Middle frontal gyrus (tissue), 1 donor: ENCODE measurements at regions not wholly inside any gene's neighbourhood (a gene's known extent, or its start where the extent isn't known, plus 50 kb on each side); places are given as distances from the start of the nearest gene placed in this dataset.
"Not testable (repeated sequence)": the region's sequence is repeated elsewhere in the genome, so short reads cannot be mapped to it uniquely, and the experiment has no call there.

Experiments
- DNase-seq: peaks from one replicate; pipeline ENCODE4 v3.0.0-alpha.2; 2015; ENCODE audit warnings: low spot score; ENCODE audit errors: extremely low spot score

DNA sequence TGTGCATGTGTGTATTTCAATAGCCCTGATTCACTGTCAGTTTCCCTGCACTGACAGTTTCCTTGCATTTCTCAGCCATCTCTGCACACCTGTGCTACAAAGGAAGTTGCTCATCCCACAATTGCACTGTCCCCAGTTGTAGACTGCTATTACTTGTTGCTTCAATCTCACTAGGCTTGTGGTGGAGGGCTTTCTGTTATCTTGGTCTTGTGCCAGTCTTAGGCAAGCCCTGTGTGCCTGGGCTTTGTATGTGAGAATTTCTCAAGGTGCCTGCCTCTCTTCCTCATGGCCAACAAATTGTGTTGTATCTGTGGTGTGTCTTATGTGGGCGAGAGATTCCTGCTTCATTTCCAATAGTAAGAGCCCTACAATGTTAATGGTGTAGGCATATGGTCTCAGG, 467.4 kb downstream of the GRIA2 start:
- no peak for DNase-seq

DNA sequence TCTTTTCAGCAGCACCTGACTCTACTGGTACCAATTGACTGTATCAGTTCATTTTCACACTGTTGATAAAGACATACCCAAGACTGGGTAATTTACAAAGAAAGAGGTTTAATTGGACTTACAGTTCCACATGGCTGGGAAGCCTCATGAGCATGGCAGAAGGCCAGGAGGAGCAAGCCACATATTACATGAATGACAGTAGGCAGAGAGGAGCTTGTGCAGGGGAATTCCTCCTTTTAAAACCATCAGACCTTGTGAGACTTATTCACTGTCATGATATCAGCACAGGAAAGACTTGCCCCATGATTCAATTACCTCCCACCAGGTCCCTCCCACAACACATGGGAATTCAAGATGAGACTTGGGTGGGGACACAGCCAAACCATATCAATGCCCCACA, 458.8 kb downstream of the GRIA2 start:
- not testable (repeated sequence) for DNase-seq

DNA sequence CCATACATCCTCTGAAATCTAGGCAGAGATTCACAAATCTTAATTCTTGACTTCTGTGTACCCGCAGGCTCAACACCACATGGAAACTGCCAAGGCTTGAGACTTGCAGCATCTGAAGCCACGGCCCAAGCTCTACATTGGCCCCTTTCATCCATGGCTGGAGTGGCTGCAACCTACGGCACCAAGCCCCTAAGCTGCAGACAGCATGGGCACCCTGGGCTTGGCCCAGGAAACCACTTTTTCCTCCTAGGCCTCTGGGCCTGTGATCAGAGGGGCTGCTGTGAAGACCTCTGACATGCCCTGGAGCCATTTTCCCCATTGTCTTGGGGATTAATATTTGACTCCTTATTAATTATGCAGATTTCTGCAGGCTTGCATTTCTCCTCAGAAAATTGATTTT, 457.9 kb downstream of the GRIA2 start:
- DNase-seq, result no peak

DNA sequence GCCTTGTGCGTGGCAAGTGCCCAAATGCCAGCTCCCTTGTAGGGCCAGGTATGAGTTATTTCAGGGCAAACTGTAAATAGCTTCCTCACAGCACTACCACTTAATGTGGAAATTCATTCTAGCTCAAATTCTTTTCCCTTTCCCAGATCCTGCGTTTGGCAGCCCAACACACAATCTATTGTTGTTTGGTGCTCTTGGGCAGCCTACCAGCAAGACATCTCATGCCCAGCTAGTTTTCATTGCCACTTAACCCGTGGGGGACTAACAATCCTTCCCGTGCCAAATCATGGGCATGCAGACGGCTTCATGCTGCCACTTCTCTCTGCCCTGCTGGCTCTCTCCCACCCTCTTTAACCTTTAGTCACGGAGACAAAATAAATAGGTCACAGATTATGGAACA, 454.2 kb downstream of the GRIA2 start:
- DNase-seq, result no peak

DNA sequence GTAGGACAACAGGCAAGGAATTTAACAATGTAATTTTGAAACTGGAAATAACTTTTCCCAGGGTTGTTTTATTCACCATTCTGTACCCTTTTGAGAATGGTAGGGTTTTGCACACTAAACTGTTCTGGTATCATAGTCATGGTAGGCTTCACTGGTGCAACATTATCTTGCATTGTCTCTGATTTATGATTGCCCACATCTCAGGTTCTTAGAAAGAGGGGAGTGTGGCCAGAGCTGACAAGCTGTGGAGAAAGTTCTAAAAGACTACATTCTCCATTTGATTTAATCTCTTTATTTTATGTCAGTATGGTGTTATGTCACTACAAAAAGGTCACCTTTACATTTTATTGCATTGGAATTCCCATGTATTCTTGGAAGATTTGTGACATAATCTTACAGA, 447.3 kb downstream of the GRIA2 start:
- DNase-seq, result no peak

DNA sequence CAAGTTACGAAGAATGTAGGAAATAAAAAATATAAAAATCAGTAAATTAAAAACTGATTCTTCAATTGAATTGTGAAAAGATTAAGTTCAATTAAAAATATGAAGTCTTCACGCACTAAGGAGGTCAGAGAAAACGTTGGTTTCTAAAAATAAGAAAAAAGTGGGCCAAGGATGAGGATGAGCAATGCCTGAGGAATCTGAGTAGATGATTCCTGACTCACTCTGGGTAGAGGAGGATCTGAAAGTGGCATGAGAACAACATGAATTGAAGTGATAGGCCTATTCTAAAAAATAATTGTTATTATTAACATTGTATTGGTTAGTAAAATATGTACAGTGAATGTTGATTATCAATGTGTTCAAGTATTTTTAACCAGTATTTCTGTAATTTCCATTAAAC, 444.2 kb downstream of the GRIA2 start:
- no peak for DNase-seq

DNA sequence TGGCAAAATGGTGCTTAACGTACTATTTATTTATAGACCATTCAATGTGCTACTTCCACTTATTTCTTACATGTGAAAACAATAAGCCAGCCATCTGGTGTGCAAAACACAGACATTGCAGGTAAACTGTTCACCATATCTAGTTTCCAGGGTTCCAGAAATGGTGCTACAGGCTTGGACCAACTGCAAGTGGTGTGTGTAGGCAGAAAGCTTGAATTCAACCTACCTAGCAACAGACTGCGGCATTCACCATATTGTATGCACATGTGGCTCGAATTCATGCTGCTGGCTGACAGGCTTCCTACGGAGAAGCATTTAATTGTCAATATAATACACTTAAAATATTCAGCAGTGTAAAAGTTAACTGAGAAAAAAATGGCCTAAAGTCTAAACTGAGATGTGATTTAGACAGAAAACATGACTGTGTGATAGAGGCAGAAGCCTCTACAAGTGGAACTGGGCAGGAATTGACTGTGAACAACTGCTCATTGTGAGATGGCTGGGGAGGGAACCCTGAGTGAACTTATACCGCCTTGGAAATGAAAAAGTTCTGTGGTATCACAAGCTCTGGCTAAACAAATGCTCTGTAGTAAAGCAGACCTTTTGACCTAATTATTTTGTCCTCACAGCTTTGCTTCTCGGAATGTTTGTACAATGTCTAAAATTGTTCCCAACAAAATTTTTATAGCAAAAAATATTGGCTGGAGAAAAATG, 434.7 kb downstream of the GRIA2 start:
- DNase-seq, result peak; percentile 13

DNA sequence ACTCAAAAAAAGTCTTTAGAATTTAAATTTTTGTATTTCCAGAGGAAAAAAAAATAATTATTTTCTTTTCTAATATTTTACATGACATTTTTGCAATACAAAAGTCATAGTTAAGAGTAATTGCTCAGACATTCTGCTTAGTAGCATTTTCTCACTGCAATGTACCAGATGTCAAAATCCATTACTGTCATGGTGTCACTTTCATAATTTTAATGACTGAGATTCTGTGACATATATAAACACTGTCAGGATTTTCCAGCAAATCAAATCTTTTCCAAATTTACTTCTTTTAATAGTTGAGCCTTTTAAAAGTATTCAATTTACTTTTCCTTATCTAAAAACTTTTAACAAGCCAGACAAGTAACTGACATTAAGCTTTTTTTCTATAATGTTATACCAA, 422.7 kb downstream of the GRIA2 start:
- DNase-seq, result no peak

DNA sequence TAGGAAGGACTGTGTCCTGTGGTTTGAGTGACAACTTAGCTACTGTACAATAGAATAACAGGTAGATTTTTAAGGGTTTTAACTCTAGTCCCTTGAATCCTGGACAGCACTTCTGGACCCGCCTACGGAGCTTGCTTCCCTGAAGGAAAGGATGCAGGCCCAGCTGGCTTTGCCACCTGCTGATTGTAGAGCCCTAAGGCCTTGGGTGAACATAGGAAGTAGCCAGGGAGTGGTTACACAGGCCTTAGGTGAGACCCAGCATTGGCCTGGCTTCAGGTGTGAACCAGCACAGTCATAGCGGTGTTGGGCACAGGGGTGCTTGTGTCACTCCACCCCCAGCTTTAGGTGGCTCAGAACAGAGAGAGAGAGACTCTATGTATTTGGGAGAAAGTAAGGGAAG, 413.5 kb downstream of the GRIA2 start:
- no peak for DNase-seq

DNA sequence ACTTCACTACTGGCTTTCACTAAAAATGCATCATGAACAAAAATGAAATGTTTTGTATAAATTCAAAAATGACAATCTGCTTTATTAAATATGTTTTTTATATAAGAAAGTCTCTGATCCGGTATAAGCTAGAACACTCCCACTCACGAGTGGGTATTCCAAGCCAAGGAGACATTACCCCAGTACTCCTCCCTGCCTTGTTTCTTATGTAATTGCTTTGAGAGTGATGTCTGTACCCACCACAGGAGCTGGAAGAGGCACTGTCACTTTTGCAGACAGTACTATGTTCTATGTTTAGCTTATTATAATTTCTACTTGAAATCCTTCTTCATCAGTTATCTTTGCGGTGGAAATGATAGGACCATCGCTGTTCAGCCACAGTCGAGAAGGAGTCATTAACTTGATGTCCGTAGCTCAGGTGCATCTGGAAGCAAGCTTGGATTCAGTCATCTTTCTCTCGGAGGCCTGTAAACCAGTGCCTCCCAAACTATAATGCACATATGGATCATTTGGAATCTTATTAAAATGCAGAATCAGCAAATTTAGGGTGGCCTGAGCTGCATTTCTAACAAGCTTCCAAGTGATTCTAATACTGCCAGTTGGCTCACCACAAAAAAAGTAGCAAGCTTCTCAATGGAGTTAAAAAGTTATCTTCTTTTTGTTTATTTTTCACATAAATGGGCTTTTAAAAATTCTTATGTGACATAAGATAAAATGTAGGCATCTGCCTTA, 396.4 kb downstream of the GRIA2 start:
- no peak for DNase-seq

DNA sequence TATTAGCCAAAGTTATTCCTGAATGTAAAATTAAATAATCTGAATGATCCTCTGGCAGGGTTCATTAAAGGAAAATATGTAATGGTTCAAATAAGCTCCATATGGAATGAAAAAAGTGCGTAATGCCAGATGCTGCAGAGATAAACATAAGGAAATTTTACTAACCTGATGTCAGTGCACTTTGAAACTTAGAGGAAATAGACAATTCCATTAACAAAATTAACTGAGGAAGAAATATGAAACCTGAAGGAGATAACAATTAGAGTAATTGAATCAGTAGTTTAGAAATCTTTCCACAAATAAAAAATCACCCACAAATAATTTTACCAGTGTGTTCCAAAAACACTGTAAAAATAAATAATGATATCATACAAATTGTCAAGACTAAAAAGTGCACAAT, 387.5 kb downstream of the GRIA2 start:
- no peak for DNase-seq

DNA sequence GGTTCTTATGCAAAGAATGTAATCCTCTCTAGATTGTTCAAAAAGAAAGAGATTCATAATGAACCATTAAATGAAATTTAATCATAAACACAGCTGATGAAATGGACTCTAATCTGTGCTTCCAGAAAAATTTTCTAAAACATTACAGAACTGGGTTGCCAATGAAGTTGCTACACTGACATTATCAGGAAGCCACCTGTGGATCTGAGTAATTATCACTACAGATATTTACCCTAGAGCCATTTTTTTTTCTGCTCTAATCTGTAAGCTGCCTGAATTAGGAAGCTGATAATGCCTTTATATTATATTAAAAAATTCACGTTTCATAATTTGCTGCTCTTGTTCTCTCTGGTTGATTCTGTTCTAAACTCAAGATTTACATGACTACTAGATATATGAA, 380.1 kb downstream of the GRIA2 start:
- DNase-seq, result no peak

DNA sequence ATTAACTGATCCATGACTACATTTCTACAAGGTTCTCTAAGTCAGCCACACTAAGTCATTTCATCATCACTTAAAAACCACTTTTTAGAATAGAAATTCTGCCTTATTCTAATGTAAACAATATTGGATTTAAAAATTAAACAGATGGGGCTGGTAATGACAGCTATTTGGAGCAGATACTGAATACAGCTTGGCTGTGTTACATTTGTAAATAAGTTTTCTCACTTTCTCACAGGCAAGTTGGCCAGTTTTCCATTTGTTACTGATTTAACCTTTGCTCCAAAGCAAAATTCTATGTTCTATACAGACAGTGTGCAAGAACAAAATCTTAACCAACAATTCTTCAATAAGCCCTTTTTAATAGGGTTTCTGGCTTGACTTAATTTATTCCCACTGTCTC, 370.7 kb downstream of the GRIA2 start:
- DNase-seq, result no peak

DNA sequence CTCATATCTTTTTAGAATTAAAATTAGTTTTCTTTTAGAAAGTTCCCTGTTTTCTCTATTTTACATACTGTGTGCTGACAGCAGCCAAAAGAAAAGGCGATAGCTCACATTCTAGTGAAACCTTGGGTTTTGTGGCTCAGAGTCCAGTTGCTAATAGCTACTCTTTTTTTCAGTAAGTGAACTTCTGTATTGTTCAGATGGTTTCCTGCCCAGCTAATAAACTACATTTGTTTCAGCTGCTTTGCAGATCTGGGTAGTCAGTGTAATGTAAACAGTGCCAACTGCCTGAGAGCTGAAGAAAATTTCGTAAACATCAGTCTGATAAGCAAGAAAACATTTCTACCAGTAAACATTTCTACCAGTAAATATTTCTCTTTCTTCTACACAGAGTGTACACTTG, 370.2 kb downstream of the GRIA2 start:
- DNase-seq, result no peak

DNA sequence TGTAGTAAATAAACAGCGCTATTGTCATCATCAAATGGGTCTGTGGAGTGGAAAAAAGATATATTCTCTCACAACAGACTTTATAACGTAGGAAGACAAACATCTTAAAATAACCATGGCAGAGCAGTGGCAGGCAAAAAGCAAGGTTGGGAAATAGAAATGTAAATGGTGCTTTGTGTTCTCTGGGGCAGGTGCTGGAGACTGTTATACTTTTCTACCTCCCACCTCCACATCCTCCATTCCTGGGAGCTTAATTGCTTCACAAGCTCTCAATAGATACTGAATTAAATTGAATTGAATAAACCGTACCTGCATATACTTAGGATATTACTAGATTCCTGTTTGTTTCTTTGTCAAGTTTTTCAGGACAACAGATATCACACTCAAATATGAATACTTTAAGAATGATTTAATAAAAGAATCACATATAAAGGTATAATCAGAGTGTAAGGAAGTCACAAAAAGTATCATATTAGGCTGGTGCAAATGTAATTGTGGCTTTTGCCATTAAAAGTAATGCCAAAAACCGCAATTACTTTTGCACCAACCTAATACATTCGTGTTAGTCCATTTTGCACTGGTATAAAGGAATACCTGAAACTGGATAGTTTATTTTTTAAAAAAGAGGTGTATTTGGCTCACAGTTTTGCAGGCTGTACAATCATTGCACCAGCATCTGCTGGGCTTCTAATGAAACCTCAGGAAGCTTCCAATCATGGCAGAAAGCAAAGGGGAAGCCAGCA, 367.3 kb downstream of the GRIA2 start:
- DNase-seq, result no peak

DNA sequence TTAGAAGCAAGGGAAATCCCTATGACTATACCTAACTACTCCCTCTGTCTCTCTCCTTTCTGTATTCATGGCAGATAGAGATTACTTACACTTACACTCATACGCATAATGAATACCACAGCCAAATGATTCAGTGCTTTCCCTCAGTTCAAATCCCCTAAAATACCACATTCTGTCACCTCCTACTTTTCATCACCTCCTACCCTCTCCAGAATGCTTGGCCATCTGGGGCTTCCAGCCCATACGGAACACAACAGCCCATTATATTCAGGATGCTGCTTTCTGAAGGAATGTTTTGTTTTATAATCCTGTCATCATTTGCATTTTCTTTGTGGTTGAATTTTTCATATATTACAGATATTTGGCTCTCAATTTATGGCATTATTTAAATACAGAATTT, 361.6 kb downstream of the GRIA2 start:
- peak; percentile 42 for DNase-seq

DNA sequence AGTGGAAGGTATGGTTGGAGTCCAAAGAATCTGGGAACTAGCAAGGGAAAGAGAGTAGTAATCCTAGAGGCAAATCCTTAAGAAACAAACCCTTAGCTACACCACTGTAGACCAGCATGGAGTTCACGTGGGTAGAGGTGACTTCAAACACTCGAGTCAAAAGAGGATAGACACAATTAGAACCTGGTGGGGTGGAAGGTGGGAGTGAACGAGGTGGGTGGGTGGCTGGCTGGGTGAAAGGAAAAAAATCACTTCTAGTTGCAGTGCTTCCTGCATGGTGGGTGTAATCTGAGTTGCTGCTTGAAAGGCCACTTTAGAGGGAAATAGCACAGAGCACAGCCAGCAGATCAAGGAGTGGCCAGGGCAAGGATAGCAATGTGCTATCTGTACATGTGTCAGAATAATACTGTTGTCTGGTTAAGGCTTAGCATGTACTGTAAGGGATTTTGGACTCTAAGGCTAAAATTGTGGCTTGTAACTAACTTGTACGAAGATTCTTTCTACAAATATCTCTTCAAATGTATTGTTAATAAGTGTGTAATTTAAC, 356.2 kb downstream of the GRIA2 start:
- DNase-seq, result no peak

DNA sequence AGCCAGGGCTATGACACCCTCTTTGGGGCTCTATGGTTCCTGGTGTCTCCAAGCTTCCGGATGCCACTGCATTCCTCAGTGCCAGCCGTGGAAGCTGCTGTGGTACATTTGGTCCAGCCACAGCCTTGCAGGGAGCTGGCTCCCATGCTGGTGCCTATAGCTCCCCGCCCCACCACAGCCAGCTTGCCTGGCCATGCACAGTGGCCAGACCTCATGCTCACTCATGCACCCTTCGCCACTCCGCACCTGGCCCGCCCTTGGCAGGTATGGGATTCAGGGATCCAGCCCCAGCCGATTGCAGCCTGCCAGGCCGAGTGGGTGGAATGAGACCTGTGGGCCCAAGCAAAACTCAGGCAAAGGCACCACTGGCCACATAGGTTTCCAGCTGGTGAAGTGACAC, 354.8 kb downstream of the GRIA2 start:
- DNase-seq, result no peak

DNA sequence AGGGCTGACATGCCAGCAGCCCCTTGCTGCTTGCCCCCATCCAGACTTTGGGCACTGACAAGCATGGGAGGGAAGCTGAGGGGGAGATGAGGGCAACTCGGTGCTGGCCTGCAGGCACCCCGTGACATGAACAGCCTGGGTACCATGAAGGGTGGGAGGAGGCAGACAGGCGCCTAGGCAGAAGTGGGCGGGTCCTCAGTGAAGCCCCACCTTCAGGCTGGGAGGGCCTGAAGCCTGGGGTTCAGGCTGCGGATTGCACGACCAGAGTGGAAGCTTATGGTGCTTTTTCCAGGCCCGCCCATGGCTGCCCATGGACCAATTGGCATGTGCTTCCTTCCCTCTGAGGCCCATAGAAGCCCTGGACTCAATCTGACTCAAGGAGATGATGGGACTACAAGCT, 354.1 kb downstream of the GRIA2 start:
- DNase-seq, result no peak

DNA sequence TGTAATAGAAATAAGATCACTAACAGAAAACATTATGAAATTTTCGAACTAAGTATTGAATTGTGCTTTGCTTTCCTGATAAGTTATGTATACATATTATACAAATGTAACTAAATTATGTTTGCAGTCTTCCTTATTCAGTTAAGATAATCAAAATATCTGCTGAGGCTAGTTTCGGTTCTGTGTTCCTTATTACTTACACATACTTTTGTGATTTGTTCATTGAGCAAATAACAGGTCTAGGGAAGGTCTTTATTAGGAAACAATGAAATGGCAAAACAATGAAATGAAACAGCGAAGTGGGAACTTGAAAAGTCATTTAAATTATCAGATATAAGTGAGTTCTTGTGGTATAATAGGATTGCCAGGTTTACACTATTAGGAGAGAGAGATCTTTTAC, 352.4 kb downstream of the GRIA2 start:
- DNase-seq, result no peak

DNA sequence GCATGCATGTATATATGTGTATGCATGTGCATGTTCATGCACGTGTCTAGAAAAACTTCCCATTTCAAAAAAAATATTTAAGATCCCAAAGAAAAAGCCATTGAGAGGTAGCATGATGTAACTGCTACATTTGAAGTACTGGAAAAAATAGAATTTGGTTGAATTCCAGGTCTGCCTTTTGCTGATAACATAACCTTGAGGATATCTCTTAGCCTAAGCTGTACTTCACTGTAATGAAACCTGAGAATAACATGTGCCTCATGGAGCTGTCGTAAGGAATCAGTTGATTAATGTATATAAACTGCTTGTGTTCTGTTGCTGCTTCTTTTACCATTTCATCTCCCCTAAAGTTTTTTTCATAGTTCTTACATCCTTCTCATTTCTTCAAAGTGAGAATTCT, 351.8 kb downstream of the GRIA2 start:
- DNase-seq, result no peak

DNA sequence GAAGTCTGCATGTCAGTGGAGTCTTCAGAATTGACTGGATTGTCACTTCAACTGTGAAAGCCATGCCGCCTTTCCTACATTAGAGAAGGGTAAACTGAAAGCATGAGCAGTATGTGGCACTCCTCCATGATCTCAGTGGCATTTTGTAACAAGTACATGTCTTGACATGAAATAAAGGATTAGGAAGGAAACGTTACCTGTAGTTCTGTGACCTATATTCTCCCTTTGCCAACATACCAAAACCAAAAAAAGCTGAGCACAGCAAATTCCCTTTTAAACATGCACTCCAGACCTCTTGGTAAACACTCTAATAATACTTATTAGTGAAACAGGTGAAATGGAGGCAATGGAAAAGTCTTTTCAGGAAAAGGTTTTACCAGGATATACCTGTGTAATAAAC, 344.2 kb downstream of the GRIA2 start:
- no peak for DNase-seq
